ENCODE measurements at regions not wholly inside any gene's neighbourhood (a gene's known extent, or its start where the extent isn't known, plus 50 kb on each side); places are given as distances from the start of the nearest gene placed in this dataset.

- TF ChIP-seq CTCF (IDR thresholded peaks at IDR 0.05): no peak
- TF ChIP-seq, protein P1, sequence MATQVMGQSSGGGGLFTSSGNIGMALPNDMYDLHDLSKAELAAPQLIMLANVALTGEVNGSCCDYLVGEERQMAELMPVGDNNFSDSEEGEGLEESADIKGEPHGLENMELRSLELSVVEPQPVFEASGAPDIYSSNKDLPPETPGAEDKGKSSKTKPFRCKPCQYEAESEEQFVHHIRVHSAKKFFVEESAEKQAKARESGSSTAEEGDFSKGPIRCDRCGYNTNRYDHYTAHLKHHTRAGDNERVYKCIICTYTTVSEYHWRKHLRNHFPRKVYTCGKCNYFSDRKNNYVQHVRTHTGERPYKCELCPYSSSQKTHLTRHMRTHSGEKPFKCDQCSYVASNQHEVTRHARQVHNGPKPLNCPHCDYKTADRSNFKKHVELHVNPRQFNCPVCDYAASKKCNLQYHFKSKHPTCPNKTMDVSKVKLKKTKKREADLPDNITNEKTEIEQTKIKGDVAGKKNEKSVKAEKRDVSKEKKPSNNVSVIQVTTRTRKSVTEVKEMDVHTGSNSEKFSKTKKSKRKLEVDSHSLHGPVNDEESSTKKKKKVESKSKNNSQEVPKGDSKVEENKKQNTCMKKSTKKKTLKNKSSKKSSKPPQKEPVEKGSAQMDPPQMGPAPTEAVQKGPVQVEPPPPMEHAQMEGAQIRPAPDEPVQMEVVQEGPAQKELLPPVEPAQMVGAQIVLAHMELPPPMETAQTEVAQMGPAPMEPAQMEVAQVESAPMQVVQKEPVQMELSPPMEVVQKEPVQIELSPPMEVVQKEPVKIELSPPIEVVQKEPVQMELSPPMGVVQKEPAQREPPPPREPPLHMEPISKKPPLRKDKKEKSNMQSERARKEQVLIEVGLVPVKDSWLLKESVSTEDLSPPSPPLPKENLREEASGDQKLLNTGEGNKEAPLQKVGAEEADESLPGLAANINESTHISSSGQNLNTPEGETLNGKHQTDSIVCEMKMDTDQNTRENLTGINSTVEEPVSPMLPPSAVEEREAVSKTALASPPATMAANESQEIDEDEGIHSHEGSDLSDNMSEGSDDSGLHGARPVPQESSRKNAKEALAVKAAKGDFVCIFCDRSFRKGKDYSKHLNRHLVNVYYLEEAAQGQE (IDR thresholded peaks at IDR 0.05; ENCODE audit: insufficient read depth in 1 of 2, low read depth in 2 of 2, low read length in 1 of 2): no peak
- TF ChIP-seq POLR2AphosphoS5 (IDR thresholded peaks at IDR 0.05; ENCODE audit: low read depth, low read length): no peak
- TF ChIP-seq SIN3A (IDR thresholded peaks at IDR 0.05; ENCODE audit: borderline replicate concordance, insufficient read depth, low read depth, low read length): no peak
These were observed 77.6 kb upstream of the RASA1 start for GRCh38 chr5:87190041-87190440.
